ENCODE measurements at regions not wholly inside any gene's neighbourhood (a gene's known extent, or its start where the extent isn't known, plus 50 kb on each side); places are given as distances from the start of the nearest gene placed in this dataset.
"Not testable (repeated sequence)": the region's sequence is repeated elsewhere in the genome, so short reads cannot be mapped to it uniquely, and the experiment has no call there.

GRCh38 chr1:114032271-114033215 lies 53.3 kb downstream of the OLFML3 start:
- DNase-seq (ENCODE audit: extremely low spot score, insufficient read length, low read depth) (no peak), FAIRE-seq (no peak)

GRCh38 chr1:114033216-114033706 lies 54.0 kb downstream of the OLFML3 start:
- DNase-seq (ENCODE audit: extremely low spot score, insufficient read length, low read depth), result peak; percentile 2
- FAIRE-seq, result no peak

GRCh38 chr1:114033961-114034360 lies 54.7 kb downstream of the OLFML3 start:
- FAIRE-seq, result no peak
- DNase-seq (ENCODE audit: extremely low spot score, insufficient read length, low read depth), result no peak

GRCh38 chr1:114034567-114035303 lies 55.5 kb downstream of the OLFML3 start:
- FAIRE-seq, result no peak
- no peak for DNase-seq (ENCODE audit: extremely low spot score, insufficient read length, low read depth)

- FAIRE-seq (no peak), DNase-seq (ENCODE audit: extremely low spot score, insufficient read length, low read depth) (no peak)
Measured at GRCh38 chr1:114035304-114035700, 56.0 kb downstream of the OLFML3 start.

- FAIRE-seq; DNase-seq (ENCODE audit: extremely low spot score, insufficient read length, low read depth): not testable (repeated sequence)
Measured at GRCh38 chr1:114036841-114037630, 57.8 kb downstream of the OLFML3 start.

GRCh38 chr1:114037631-114037890 lies 58.3 kb downstream of the OLFML3 start:
- DNase-seq (ENCODE audit: extremely low spot score, insufficient read length, low read depth) (no peak), FAIRE-seq (no peak)

GRCh38 chr1:114037962-114038816 lies 58.9 kb downstream of the OLFML3 start:
- DNase-seq (ENCODE audit: extremely low spot score, insufficient read length, low read depth), result no peak
- no peak for FAIRE-seq

Data from GM18507 (cell line).